GM12878 (cell line): ENCODE measurements at regions not wholly inside any gene's neighbourhood (a gene's known extent, or its start where the extent isn't known, plus 50 kb on each side); places are given as distances from the start of the nearest gene placed in this dataset.

Experiments
- ATAC-seq: fragments of 200-7000 bp; cut with Tn5 transposase; 3 replicates; pipeline ENCODE4 v1.9.1; 2020; ENCODE audit warnings: mild to moderate bottlenecking, moderate library complexity
- BruUV-seq: library from RNA; stranded (reverse); fragments of 400-500 nt; replicated peaks from 2 replicates; lab custom pipeline; 2021; lab: Mats Ljungman, UMichigan
- CTCF ChIA-PET: fragments of 300-600 bp; sonication (Branson Sonifier 250); formaldehyde crosslinking; extraction: SDS; loops from one replicate; lab custom pipeline; 2021; ENCODE audit warnings: inconsistent platforms; lab: Yijun Ruan, JAX
- POLR2A ChIA-PET: fragments of 350-600 bp; formaldehyde crosslinking; extraction: SDS; loops from one replicate; lab custom pipeline; 2021; ENCODE audit warnings: inconsistent platforms; lab: Charles Lee
- RAD21 ChIA-PET: fragments of 300-600 bp; sonication (Branson Sonifier 250); formaldehyde crosslinking; loops from one replicate; lab custom pipeline; 2023; ENCODE audit warnings: antibody characterized with exemption; ENCODE audit not compliant: unreplicated experiment; lab: Charles Lee
- SMC1A ChIA-PET: fragments of 300-600 bp; sonication (Branson Sonifier 250); formaldehyde crosslinking; loops from one replicate; lab custom pipeline; 2023; ENCODE audit not compliant: unreplicated experiment, uncharacterized antibody; lab: Charles Lee
- DNase-seq: peaks from one replicate; pipeline ENCODE4 v3.0.0-alpha.2; 2011; ENCODE audit warnings: low read depth, low spot score
- FAIRE-seq: peaks from 3 replicates; lab custom pipeline; 2011; peaks lifted over from hg19 to GRCh38; lab: Jason Lieb, UNC
- H2AFZ ChIP-seq: 2 replicates; pipeline ENCODE4 v1.6.0; 2011; ENCODE audit warnings: low read depth, low read length, control low read depth; ENCODE audit not compliant: control insufficient read depth
- H3K27ac ChIP-seq: 2 replicates; pipeline ENCODE4 v1.5.1; 2011; ENCODE audit warnings: control low read depth; ENCODE audit not compliant: control insufficient read depth, insufficient read depth
- H3K27me3 ChIP-seq, 2 experiments: replicated peaks in 1 of 2; 2 replicates each; pipeline versions ENCODE4 v1.6.0 to v1.6.1; 2011; ENCODE audit warnings: low read length in 1 of 2; ENCODE audit not compliant: control insufficient read depth in 2 of 2, insufficient read depth in 2 of 2
- H3K36me3 ChIP-seq, 2 experiments: 2 replicates each; pipeline ENCODE4 v1.5.1; 2011; ENCODE audit warnings: low read length in 1 of 2; ENCODE audit not compliant: control insufficient read depth in 2 of 2, insufficient read depth in 2 of 2
- H3K4me1 ChIP-seq: 2 replicates; pipeline ENCODE4 v1.6.1; 2011; ENCODE audit warnings: mild to moderate bottlenecking, low read length, moderate library complexity, mixed read lengths; ENCODE audit not compliant: control insufficient read depth, insufficient read depth
- H3K4me2 ChIP-seq: 2 replicates; pipeline ENCODE4 v1.6.0; 2011; ENCODE audit warnings: control low read depth; ENCODE audit not compliant: control insufficient read depth, insufficient read depth
- H3K4me3 ChIP-seq: fragments of 200-600 bp; sonication (generic); 2 replicates; pipeline ENCODE4 v1.5.1; 2016
- H3K79me2 ChIP-seq: 2 replicates; pipeline ENCODE4 v1.6.0; 2011; ENCODE audit warnings: low read length; ENCODE audit not compliant: control insufficient read depth, insufficient read depth
- H3K9ac ChIP-seq: 2 replicates; pipeline ENCODE4 v1.8.0; 2011; ENCODE audit warnings: low read length, control low read depth, mixed read lengths; ENCODE audit not compliant: control insufficient read depth, insufficient read depth
- H3K9me3 ChIP-seq: replicated peaks from 3 replicates; pipeline ENCODE4 v1.5.1; 2011; ENCODE audit warnings: mild to moderate bottlenecking, low read length; ENCODE audit not compliant: control insufficient read depth, insufficient read depth
- H4K20me1 ChIP-seq: 2 replicates; pipeline ENCODE4 v1.6.0; 2011; ENCODE audit not compliant: control insufficient read depth, insufficient read depth
- CBX5 ChIP-seq: sonication (generic); IDR thresholded peaks from 2 replicates; pipeline ENCODE4 v1.6.1; 2016; ENCODE audit warnings: low read depth, moderate library complexity, mild to moderate bottlenecking, inconsistent platforms
- CHD2 ChIP-seq: IDR thresholded peaks from 2 replicates; pipeline ENCODE4 v1.6.1; 2011; ENCODE audit warnings: low read depth, low read length, improper control_type of control experiment, borderline replicate concordance
- E2F4 ChIP-seq: IDR thresholded peaks from 2 replicates; pipeline ENCODE4 v1.6.1; 2012; ENCODE audit warnings: low read depth, low read length, improper control_type of control experiment
- ESRRA ChIP-seq: IDR thresholded peaks from 2 replicates; pipeline ENCODE4 v1.6.1; 2012; ENCODE audit warnings: mild to moderate bottlenecking, low read length, improper control_type of control experiment
- IKZF2 ChIP-seq, 2 experiments: fragments of 450-650 bp; IDR thresholded peaks; 2 replicates each; pipeline ENCODE4 v1.6.1; 2017; ENCODE audit warnings: mild to moderate bottlenecking in 2 of 2, moderate library complexity in 2 of 2
- NFXL1 ChIP-seq: fragments of 450-650 bp; IDR thresholded peaks from 2 replicates; pipeline ENCODE4 v1.6.1; 2017; ENCODE audit warnings: antibody characterized with exemption, mild to moderate bottlenecking, borderline replicate concordance
- NFYA ChIP-seq: IDR thresholded peaks from 2 replicates; pipeline ENCODE4 v1.6.1; 2011; ENCODE audit warnings: low read depth, mild to moderate bottlenecking, low read length, improper control_type of control experiment, borderline replicate concordance
- NRF1 ChIP-seq: conservative IDR thresholded peaks from 2 replicates; pipeline ENCODE4 v1.6.1; 2011; ENCODE audit warnings: mild to moderate bottlenecking, low read depth, low read length, improper control_type of control experiment
- POLR2AphosphoS2 ChIP-seq: IDR thresholded peaks from 2 replicates; pipeline ENCODE4 v1.6.1; 2011; ENCODE audit warnings: low read depth, mild to moderate bottlenecking, low read length, improper control_type of control experiment, moderate library complexity
- PRDM15 ChIP-seq: fragments of 450-650 bp; formaldehyde crosslinking; IDR thresholded peaks from 2 replicates; pipeline ENCODE4 v1.4.0; 2020; ENCODE audit warnings: mild to moderate bottlenecking, moderate library complexity
- SMARCA5 ChIP-seq: fragments of 450-650 bp; IDR thresholded peaks from 2 replicates; pipeline ENCODE4 v1.6.1; 2017; ENCODE audit warnings: mild to moderate bottlenecking
- SUZ12 ChIP-seq: fragments of 200-600 bp; sonication (generic); IDR thresholded peaks from one replicate; pipeline ENCODE4 v1.6.1; 2018; ENCODE audit warnings: antibody characterized with exemption, mild to moderate bottlenecking; ENCODE audit not compliant: unreplicated experiment
- TCF12 ChIP-seq: IDR thresholded peaks from 2 replicates; pipeline ENCODE4 v1.6.1; 2011; ENCODE audit warnings: low read depth, mild to moderate bottlenecking, low read length
- TCF3 ChIP-seq: IDR thresholded peaks from 2 replicates; pipeline ENCODE4 v1.6.1; 2012; ENCODE audit warnings: low read depth, mild to moderate bottlenecking, low read length, borderline replicate concordance; ENCODE audit not compliant: insufficient read depth
- ZNF24 ChIP-seq: fragments of 450-650 bp; IDR thresholded peaks from 2 replicates; pipeline ENCODE4 v1.6.1; 2017; ENCODE audit warnings: antibody characterized with exemption, mild to moderate bottlenecking
- ZSCAN29 ChIP-seq: fragments of 450-650 bp; IDR thresholded peaks from 2 replicates; pipeline ENCODE4 v1.6.1; 2017; ENCODE audit warnings: mild to moderate bottlenecking, moderate library complexity
- WGBS: methylation state at CpG from one replicate; pipeline ENCODE4 v1.1.6; 2016; ENCODE audit warnings: low lambda C conversion rate; ENCODE audit not compliant: insufficient replicate concordance, insufficient coverage; ENCODE audit errors: missing lambda C conversion rate; 5-methylcytosine and 5-hydroxymethylcytosine counted together
- in situ Hi-C: fragments of 300-500 bp; cut with MboI; formaldehyde crosslinking; loops from 9 replicates; pipeline ENCODE4 v1.14.3; 2018; ENCODE audit warnings: mixed read lengths
- intact Hi-C: fragments of 100-400 bp; cut with micrococcal nuclease; formaldehyde crosslinking; loops from one replicate; pipeline ENCODE4 v1.14.2; 2022; ENCODE audit not compliant: unreplicated experiment

GRCh38 chr10:31749981-31750840 is 178.4 kb downstream of the ARHGAP12 start:
- H3K4me2 ChIP-seq = no peak overlapping the region
- no peak overlapping the region for H3K9ac ChIP-seq
- H3K4me3 ChIP-seq = no peak overlapping the region
- H3K4me1 ChIP-seq = no peaks in the 10 kb centered on the region; the same call in 1 of the 2 replicates
- CTCF ChIA-PET = interaction anchor here (0.7 to 1.3 kb wide), 4 partner anchors 13 to 41 kb away, joined by 4 to 5 read pairs (median 4); no protein-coding TSS in a partner anchor
- no peak overlapping the region for H2AFZ ChIP-seq
- H3K9me3 ChIP-seq = no peaks in the 10 kb centered on the region
- intact Hi-C loops (loop anchor here (10.0 kb wide), 1 partner anchor 145 kb away; no protein-coding TSS in a partner anchor), in situ Hi-C loops (no loop called here)
- POLR2A ChIA-PET = no interaction called here
- RAD21 ChIA-PET = interaction anchor here (0.9 kb wide), 1 partner anchor 12 kb away, joined by 4 read pairs; no protein-coding TSS in a partner anchor
- H3K36me3 ChIP-seq = no peaks in the 10 kb centered on the region
- H3K79me2 ChIP-seq = no peaks in the 10 kb centered on the region
- DNase-seq (no peak), FAIRE-seq (no peak), ATAC-seq (no peak)
- H3K27ac ChIP-seq = no peak overlapping the region
- H4K20me1 ChIP-seq = no peaks in the 10 kb centered on the region
- WGBS = 71% methylated on average over 26 of the region's 28 CpGs
- no peaks in the 10 kb centered on the region for H3K27me3 ChIP-seq
- SMC1A ChIA-PET = interaction anchor here (0.7 to 1.9 kb wide), 2 partner anchors 10 to 190 kb away, joined by 3 to 5 read pairs; no protein-coding TSS in a partner anchor
- TF ChIP-seq CBX5 (no peak), CHD2 (no peak), NRF1 (no peak), E2F4 (no peak), PRDM15 (CRISPR knock-in tag) (no peak), SUZ12 (no peak), POLR2AphosphoS2 (no peak), ZNF24 (no peak), ZSCAN29 (no peak), TCF12 (no peak), NFXL1 (no peak), ESRRA (no peak), IKZF2 (IDR thresholded peaks at IDR 0.05) (no peak), NFYA (no peak), TCF3 (no peak), SMARCA5 (no peak)
- BruUV-seq = no TSS peak
